IPS DF 6.9 (cell line): ENCODE measurements at regions not wholly inside any gene's neighbourhood (a gene's known extent, or its start where the extent isn't known, plus 50 kb on each side); places are given as distances from the start of the nearest gene placed in this dataset.

ENCODE experiments used
- DNase-seq: peaks from one replicate; pipeline ENCODE4 v3.0.0-alpha.2; 2013; ENCODE audit warnings: low read depth, low spot score
- H3K27ac ChIP-seq: one replicate; pipeline ENCODE4 v1.5.1; 2013; ENCODE audit warnings: low read length, control low read depth
- H3K27me3 ChIP-seq: 2 replicates; pipeline ENCODE4 v1.6.1; 2013; ENCODE audit warnings: mild to moderate bottlenecking, low read length; ENCODE audit not compliant: control insufficient read depth, insufficient read depth
- H3K36me3 ChIP-seq: 2 replicates; pipeline ENCODE4 v1.6.1; 2013; ENCODE audit warnings: low read length; ENCODE audit not compliant: control insufficient read depth, insufficient read depth
- H3K4me1 ChIP-seq: 2 replicates; pipeline ENCODE4 v1.6.1; 2013; ENCODE audit warnings: low read length; ENCODE audit not compliant: control insufficient read depth, insufficient read depth
- H3K4me3 ChIP-seq: 2 replicates; pipeline ENCODE4 v1.5.1; 2013; ENCODE audit warnings: mild to moderate bottlenecking, low read length
- H3K9me3 ChIP-seq: 2 replicates; pipeline ENCODE4 v1.6.1; 2013; ENCODE audit warnings: low read length, inconsistent platforms; ENCODE audit not compliant: control insufficient read depth, insufficient read depth
- WGBS: extraction: QIAGEN DNeasy Blood & Tissue Kit; methylation state at CpG from one replicate; pipeline ENCODE4 v1.1.7; 2013; ENCODE audit warnings: mixed read lengths, missing lambda C conversion rate; ENCODE audit not compliant: insufficient read length, insufficient coverage; 5-methylcytosine and 5-hydroxymethylcytosine counted together

DNA sequence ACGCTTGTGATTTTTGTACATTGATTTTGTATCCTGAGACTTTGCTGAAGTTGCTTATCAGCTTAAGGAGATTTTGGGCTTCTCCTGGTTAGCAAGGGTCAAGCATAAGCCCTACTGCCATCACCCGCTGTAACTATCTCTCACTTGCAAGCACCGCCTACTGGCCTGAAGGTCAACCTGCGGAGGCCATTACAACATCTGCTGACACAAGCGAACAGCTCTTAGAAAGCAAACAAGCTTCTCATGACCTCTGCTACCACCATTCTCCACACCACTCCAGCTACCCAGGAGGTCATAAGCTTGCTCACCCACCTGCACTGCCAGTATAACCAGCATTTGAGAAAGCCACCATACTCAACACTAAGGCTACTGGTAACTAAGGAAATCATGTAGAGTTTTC is 288.4 kb upstream of the KIRREL3 start:
- no peak overlapping the region for H3K27ac ChIP-seq
- no peaks in the 10 kb centered on the region for H3K27me3 ChIP-seq
- DNase-seq = no peak
- WGBS = no CpG with 5 or more reads among the region's 5 CpGs
- no peak overlapping the region for H3K4me3 ChIP-seq
- no peaks in the 10 kb centered on the region for H3K36me3 ChIP-seq
- H3K9me3 ChIP-seq = no peaks in the 10 kb centered on the region
- no peaks in the 10 kb centered on the region for H3K4me1 ChIP-seq

GRCh38 chr11:127281534-127281933 is 281.0 kb upstream of the KIRREL3 start:
- Histone ChIP-seq H3K27ac (no peak overlapping the region), H3K9me3 (no peaks in the 10 kb centered on the region), H3K27me3 (no peaks in the 10 kb centered on the region), H3K36me3 (no peaks in the 10 kb centered on the region), H3K4me1 (no peaks in the 10 kb centered on the region; the same call in 1 of the 2 replicates), H3K4me3 (no peak overlapping the region)
- no peak for DNase-seq
- no CpG with 5 or more reads among the region's 1 CpG for WGBS

DNA sequence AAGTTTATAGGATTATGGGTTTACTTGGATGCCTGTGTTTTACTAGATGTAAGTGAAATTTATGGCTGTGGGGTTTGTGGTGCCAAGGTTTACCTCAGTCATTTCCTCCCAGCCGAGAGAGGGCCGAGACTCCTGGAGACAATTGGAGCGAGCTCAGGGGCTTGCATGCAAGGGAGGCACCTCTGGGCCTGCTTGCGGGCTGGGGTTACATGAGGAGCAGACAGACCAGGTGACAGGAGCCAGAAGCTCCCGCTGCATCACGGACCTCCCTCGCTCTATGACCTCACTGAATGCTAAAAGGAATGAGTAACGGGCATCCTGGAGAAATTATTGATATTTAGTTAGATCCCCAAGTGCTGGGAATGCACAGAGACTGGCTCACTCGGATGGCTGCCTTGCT is 275.2 kb upstream of the KIRREL3 start:
- WGBS = no CpG with 5 or more reads among the region's 9 CpGs

DNA sequence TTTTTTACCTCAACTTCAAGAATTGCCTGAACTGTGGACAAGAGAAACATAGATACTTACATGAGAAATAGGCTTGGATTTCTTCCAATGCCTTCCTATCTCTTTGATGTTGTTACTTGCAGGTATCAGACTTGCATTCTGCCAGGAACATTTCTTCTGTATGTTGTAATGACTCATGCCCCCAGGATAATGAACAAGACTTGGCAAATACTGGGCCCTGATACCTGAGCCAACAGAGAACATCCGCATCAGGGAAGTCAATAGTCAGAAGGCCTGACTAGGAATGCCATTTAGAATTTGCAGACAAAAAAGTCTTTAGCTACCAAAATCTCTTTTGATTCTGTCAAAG is 273.7 kb upstream of the KIRREL3 start:
- Histone ChIP-seq H3K27ac (no peak overlapping the region), H3K36me3 (no peaks in the 10 kb centered on the region), H3K9me3 (no peaks in the 10 kb centered on the region), H3K27me3 (no peaks in the 10 kb centered on the region), H3K4me1 (no peaks in the 10 kb centered on the region; the same call in 1 of the 2 replicates), H3K4me3 (no peak overlapping the region)
- no CpG with 5 or more reads among the region's 1 CpG for WGBS
- DNase-seq = no peak

More for the DNA sequence above, 275.2 kb upstream of the KIRREL3 start:
- no peaks in the 10 kb centered on the region; the same call in 1 of the 2 replicates for H3K4me1 ChIP-seq
- H3K9me3 ChIP-seq = no peaks in the 10 kb centered on the region
- no peaks in the 10 kb centered on the region for H3K27me3 ChIP-seq
- no peak for DNase-seq
- H3K27ac ChIP-seq = no peak overlapping the region
- H3K4me3 ChIP-seq = no peak overlapping the region
- no peaks in the 10 kb centered on the region for H3K36me3 ChIP-seq

- Histone ChIP-seq H3K27me3 (no peaks in the 10 kb centered on the region), H3K9me3 (no peaks in the 10 kb centered on the region), H3K36me3 (no peaks in the 10 kb centered on the region), H3K27ac (no peak overlapping the region), H3K4me3 (no peak overlapping the region), H3K4me1 (no peaks in the 10 kb centered on the region; the same call in 1 of the 2 replicates)
- whole genome bisulfite sequencing = no CpG with 5 or more reads among the region's 5 CpGs
- no peak for DNase-seq
These were observed 273.2 kb upstream of the KIRREL3 start for GRCh38 chr11:127273593-127274327.

- Histone ChIP-seq H3K36me3 (no peaks in the 10 kb centered on the region), H3K4me1 (no peaks in the 10 kb centered on the region), H3K27me3 (no peaks in the 10 kb centered on the region), H3K27ac (no peak overlapping the region), H3K9me3 (no peaks in the 10 kb centered on the region), H3K4me3 (no peak overlapping the region)
- WGBS = no CpG with 5 or more reads among the region's 2 CpGs
- DNase-seq = no peak
These were observed 270.3 kb upstream of the KIRREL3 start for GRCh38 chr11:127270851-127271250.

DNA sequence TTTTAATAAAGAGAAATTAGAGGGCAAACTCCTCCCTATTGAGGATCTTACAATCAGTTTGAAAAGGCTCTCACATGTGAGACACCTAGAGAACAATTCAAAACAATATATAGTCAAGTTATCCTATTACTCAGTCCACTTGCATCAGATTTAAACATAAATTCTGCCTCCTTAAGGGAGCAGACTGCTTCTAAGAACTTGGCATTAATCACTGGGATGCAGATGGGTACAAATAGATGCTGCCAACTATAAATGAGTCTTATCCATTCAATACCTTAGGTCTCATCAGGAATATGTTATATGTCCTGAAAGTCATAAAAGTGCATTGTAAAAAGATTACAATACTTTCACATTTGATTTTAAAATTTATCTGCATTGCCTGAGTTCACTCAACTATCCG is 269.3 kb upstream of the KIRREL3 start:
- Histone ChIP-seq H3K27me3 (no peaks in the 10 kb centered on the region), H3K9me3 (no peaks in the 10 kb centered on the region), H3K27ac (no peak overlapping the region), H3K36me3 (no peaks in the 10 kb centered on the region), H3K4me3 (no peak overlapping the region), H3K4me1 (no peaks in the 10 kb centered on the region)
- WGBS = no CpG with 5 or more reads among the region's 1 CpG
- DNase-seq = no peak

DNA sequence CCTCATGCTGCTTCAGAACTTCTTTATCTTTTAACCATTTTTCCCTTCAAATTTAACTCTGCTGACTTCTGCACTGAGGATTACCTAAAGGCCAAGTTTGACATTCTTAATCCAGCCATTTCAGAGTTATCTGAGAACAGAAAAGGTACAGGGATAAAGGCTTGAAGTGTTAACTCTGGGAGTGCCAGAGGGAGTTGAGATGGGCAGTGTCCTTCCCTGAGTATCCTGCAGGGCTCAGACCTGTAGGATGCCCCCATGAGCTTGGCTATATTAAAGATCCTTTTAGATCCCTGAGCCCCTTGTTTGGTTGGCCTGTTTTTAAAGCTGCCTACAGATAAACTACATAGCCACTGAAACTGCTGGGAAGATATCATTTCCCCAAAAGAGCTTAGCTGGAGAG is 268.4 kb upstream of the KIRREL3 start:
- Histone ChIP-seq H3K4me3 (no peak overlapping the region), H3K27me3 (no peaks in the 10 kb centered on the region), H3K36me3 (no peaks in the 10 kb centered on the region), H3K27ac (no peak overlapping the region), H3K9me3 (no peaks in the 10 kb centered on the region), H3K4me1 (no peaks in the 10 kb centered on the region)
- DNase-seq = no peak

GRCh38 chr11:127268521-127268920 is 268.0 kb upstream of the KIRREL3 start:
- no peaks in the 10 kb centered on the region for H3K9me3 ChIP-seq
- no peaks in the 10 kb centered on the region for H3K27me3 ChIP-seq
- no peak overlapping the region for H3K27ac ChIP-seq
- no peaks in the 10 kb centered on the region for H3K36me3 ChIP-seq
- H3K4me1 ChIP-seq = no peaks in the 10 kb centered on the region
- DNase-seq = no peak
- WGBS = no CpG with 5 or more reads among the region's 7 CpGs
- no peak overlapping the region for H3K4me3 ChIP-seq

GRCh38 chr11:127259102-127259501 is 258.5 kb upstream of the KIRREL3 start:
- Histone ChIP-seq H3K4me3 (no peak overlapping the region), H3K27ac (no peak overlapping the region), H3K4me1 (no peaks in the 10 kb centered on the region), H3K36me3 (no peaks in the 10 kb centered on the region), H3K9me3 (no peaks in the 10 kb centered on the region; the same call in 1 of the 2 replicates), H3K27me3 (no peaks in the 10 kb centered on the region)
- no CpG with 5 or more reads among the region's 1 CpG for WGBS
- no peak for DNase-seq

- WGBS = no CpG with 5 or more reads among the region's 6 CpGs
- H3K4me3 ChIP-seq = no peak overlapping the region
These were observed 254.6 kb upstream of the KIRREL3 start for GRCh38 chr11:127255209-127255608.

More at GRCh38 chr11:127255209-127255608, 254.6 kb upstream of the KIRREL3 start:
- no peaks in the 10 kb centered on the region for H3K27me3 ChIP-seq
- H3K4me1 ChIP-seq = no peaks in the 10 kb centered on the region
- no peaks in the 10 kb centered on the region; the same call in 1 of the 2 replicates for H3K9me3 ChIP-seq
- no peak for DNase-seq
- no peak overlapping the region for H3K27ac ChIP-seq
- no peaks in the 10 kb centered on the region for H3K36me3 ChIP-seq
